KOPT-K1 (cell line): ENCODE measurements at regions not wholly inside any gene's neighbourhood (a gene's known extent, or its start where the extent isn't known, plus 50 kb on each side); places are given as distances from the start of the nearest gene placed in this dataset.
"Not testable (repeated sequence)": the region's sequence is repeated elsewhere in the genome, so short reads cannot be mapped to it uniquely, and the experiment has no call there.

Experiments
- H3K27ac ChIP-seq: fragments of 200-600 bp; sonication (generic); 2 replicates; pipeline ENCODE4 v1.5.1; 2016; ENCODE audit warnings: antibody characterized with exemption, mild to moderate bottlenecking, low read depth, low read length; ENCODE audit not compliant: poor library complexity, severe bottlenecking
- H3K36me3 ChIP-seq: fragments of 200-600 bp; sonication (generic); 2 replicates; pipeline ENCODE4 v1.5.1; 2017; ENCODE audit warnings: antibody characterized with exemption, mild to moderate bottlenecking, low read length, moderate library complexity; ENCODE audit not compliant: insufficient read depth
- H3K9me3 ChIP-seq: fragments of 200-600 bp; sonication (generic); 2 replicates; pipeline ENCODE4 v1.5.1; 2017; ENCODE audit warnings: antibody characterized with exemption, low read length, mild to moderate bottlenecking; ENCODE audit not compliant: insufficient read depth, poor library complexity, severe bottlenecking

DNA sequence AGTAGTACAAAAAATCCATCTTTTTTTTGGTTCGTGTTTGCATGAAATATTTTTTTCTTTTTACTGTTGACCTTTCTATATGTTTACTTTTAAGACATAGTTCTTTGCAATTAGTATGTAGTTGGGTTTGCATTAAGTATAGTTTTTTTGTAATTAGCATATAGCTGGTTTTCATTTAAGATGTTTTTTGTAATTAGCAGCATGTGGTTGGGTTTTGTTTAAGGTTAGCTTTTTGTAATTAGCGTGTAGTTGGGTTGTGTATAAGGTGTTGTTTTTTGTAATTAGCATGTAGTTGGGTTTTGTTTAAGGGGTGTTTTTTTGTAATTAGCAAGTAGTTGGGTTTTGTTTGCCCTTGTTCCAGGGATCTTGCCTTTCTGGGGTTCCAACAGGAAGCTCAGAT lies 193.1 kb downstream of the LPIN1 start:
- H3K9me3 ChIP-seq: no peaks in the 10 kb centered on the region
- H3K36me3 ChIP-seq: no peaks in the 10 kb centered on the region
- H3K27ac ChIP-seq: no peak overlapping the region

DNA sequence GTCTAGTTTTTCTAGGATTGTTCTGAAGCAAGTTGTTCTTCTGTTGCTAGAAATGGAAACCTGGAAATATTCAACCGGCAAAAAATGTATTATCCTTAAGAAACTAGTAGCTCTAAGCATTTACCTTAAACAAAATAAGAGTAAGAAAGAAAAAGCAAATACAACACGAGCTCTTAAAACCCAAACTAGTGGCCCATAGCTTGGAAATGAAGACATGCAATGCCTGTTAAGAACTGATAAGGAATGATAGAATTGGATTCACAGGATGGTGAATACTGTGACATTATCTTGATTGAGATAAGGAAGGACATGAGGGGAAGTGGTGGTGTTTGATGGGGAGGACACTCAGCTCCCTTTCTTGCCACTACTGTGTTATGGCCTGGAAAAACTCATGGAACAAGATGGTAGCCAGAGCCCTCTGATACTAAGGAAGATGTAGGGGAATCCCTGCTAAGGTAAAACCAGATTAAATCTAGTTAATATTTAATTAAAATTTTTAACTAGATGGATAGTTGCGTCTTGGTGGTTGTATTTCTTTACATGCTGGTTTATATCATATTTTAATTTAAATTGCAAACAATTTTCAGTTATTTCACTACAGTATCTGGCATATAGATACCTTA lies 193.8 kb downstream of the LPIN1 start:
- Histone ChIP-seq H3K36me3 (no peaks in the 10 kb centered on the region), H3K9me3 (no peaks in the 10 kb centered on the region), H3K27ac (no peak overlapping the region)

DNA sequence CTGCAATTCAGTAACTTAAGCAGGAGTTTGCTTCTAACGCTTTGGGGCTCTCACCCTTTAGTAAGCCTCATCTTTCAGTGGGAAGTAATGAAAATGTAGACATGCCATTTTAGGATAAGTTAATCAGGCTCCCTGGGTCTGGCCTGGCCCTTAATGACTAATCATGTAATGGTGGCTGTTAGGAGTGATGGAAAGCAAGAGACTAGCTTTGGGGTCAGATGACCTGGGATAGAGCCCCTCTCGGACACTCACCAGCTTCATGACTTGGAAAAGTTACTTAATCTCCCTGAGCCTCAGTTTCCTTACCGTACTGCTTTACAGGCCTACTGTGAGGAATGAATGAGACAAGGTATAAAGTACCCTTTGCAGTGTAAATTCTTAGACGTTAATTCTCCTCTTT lies 194.4 kb downstream of the LPIN1 start:
- no peak overlapping the region for H3K27ac ChIP-seq
- no peaks in the 10 kb centered on the region for H3K9me3 ChIP-seq
- H3K36me3 ChIP-seq: no peaks in the 10 kb centered on the region

DNA sequence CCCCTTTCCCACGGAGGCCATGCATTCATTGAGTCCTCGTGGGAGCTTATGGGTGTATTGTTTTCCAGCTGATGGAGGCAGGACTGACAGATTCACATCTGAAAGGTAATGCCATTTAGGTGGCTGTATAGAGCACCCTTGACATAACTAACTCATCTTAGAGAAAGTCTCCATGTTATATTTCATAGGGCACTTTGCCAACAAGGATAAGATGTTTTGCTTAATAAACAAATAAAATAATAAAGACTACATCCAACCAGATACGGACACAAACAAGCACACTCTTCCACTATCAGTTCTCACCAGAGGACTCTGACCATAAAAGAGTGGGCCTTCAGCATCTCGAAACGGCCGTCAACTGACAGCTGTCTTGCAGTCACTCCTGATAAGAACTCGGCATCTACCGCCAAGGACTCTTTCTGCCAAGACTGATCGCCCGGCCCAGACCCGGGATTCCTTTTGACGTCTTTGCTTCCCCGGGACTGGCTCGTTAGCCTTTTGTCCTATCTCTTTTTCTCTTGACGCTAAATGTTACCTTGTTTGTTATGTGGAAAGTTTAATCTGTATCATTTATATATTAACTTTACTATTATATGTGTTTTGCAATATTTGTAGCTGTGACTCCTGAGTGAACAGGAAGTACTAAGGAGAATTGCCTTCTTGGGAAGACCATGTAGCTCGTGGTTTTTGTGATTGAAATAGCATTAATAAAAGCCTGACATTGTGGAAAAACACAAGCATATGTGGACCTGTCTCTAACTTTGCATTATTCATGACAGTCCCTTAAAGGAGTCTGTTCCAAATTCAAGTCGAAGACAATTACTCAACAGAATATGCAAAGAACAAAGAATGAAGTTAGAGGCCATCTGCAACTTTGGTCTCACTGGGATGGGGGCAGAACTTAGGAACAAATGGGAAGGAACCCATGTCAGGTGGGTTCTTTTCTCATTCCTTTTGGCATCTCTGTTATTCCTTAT lies 195.1 kb downstream of the LPIN1 start:
- H3K36me3 ChIP-seq: no peaks in the 10 kb centered on the region
- H3K9me3 ChIP-seq: no peaks in the 10 kb centered on the region

DNA sequence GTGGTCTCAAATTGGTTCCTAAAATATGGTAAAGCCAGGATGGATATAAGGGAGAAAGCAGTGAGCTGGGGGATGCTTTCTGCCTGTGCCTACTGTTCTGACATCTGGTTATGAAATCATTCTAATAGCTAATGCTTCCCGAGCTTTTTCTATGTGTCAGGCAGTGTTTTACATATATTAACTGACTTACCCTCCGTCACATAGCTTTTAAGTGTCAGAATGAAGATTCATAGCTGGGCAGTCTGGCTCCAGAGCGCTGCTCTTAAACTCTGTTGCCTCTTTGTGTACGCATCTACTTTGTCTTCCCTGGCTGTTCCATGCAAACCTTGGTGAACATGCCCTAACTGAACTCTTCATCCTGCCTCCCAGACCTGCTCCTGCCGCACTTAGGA lies 195.7 kb downstream of the LPIN1 start:
- no peak overlapping the region for H3K27ac ChIP-seq
- H3K36me3 ChIP-seq: no peaks in the 10 kb centered on the region
- no peaks in the 10 kb centered on the region for H3K9me3 ChIP-seq

More for the DNA sequence above, 195.1 kb downstream of the LPIN1 start:
- no peak overlapping the region for H3K27ac ChIP-seq

DNA sequence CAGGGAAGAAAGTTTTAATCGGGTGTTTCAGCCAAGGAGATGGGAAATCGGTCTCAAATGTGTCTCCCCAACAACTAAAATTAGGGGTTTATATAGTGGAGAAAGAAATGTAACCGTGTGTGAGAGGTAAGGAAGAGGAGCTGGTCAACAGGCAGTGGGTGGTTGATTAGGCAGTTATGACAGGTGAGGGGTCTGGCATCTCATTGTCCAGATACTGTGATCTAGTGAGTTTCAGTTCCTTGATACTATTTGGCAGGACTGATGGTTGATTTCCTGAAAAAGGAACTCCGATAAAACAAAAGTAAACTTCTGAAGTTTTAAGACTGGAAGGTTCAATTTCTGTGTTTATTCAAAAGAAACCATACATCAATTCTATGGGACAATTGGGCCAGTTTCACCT lies 197.9 kb downstream of the LPIN1 start:
- Histone ChIP-seq H3K27ac (no peak overlapping the region), H3K9me3 (no peaks in the 10 kb centered on the region), H3K36me3 (no peaks in the 10 kb centered on the region)

DNA sequence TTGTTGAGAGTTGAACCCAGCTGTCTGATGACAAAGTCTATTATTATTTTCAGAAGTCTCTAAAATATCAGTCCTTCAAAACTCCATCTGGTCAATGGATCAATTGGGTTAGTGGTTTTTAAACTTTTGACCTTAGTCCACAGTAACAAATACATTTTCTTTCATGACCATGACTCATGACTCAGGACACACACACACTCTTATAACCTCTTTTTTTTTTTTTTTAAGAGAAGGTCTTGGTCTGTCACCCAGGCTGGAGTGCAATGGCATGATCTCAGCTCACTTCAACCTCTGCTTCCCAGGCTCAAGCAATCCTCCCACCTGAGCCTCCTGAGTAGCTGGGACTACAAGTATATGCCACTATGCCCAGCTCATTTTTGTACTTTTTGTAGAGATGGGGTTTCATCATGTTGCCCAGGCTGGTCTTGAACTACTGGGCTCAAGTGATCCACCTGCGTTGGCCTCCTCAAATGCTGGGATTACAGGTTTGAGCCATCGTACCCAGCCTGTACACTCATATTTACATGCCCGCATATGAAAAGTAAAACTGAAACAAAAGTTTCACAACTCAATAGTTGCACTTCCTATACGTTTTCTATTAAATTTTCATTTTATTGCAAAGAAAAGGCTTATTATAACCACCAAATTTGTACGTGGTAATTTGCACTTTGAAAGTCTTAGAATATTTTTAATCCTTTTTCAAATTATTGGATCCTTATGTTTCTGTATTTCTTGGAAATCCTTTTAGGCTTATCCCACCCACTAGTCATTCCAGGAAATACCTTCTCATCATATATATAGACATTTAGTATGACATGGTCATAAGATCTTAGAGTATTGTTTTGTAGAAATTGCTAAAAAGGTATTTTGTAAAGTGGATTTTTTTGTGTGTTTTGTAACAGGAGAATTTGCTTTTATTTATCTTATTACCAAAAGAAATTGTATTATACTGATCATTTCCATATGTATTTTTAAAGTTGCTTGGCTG lies 199.0 kb downstream of the LPIN1 start:
- no peak overlapping the region for H3K27ac ChIP-seq
- no peaks in the 10 kb centered on the region for H3K9me3 ChIP-seq
- no peaks in the 10 kb centered on the region for H3K36me3 ChIP-seq

DNA sequence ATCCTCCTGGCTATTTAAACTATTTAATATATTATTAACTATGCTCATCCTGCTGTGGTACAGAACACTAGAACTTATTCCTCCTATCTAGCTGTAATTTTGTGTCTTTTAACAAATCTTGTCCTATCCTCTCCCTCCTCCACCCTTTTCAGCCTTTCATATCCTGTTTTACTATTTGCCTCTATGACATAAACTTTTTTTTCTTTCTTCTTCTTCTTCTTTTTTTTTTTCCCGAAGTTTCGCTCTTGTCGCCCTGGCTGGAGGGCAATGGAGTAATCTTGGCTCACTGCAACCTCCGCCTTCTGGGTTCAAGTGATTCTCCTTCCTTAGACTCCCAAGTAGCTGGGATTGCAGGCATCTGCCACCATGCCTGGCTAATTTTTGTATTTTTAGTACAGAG lies 201.5 kb downstream of the LPIN1 start:
- Histone ChIP-seq H3K9me3 (no peaks in the 10 kb centered on the region), H3K36me3 (no peaks in the 10 kb centered on the region), H3K27ac (no peak overlapping the region)

DNA sequence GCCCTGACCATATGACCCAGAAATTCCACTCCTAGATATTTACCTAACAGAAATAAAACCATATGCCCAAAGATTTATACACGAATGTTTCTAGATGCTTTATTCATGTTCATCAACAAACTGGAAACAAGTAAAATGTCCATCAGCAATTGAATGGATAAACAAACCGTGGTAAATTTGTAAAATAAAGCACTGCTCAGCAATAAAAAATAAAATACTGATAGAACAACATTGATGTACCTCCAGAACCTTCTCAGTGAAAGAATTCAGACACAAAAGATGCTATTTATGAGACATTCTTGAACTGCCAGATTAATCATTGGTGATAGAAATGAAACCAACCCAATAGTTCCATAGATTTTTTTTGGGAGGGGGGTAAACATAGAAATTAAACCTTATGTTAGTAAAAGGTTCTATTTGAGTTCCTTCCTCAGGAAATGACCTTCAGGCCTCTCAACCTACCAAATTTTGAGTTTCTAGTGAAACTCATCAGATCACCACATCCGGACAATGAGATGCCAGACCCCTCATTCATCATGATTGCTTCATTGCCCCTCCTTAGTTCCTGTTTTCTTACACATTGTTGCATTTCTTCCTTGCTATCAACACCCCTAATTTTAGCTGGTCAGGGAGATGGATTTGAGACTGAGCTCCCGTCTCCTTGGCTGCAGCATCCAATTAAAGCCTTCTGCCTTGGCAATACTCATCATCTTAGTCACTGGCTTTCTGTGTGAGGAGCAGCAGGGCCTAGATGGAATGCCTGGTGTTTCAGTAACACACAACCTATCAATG lies 203.5 kb downstream of the LPIN1 start:
- H3K36me3 ChIP-seq: no peaks in the 10 kb centered on the region
- no peaks in the 10 kb centered on the region for H3K9me3 ChIP-seq
- no peak overlapping the region for H3K27ac ChIP-seq

DNA sequence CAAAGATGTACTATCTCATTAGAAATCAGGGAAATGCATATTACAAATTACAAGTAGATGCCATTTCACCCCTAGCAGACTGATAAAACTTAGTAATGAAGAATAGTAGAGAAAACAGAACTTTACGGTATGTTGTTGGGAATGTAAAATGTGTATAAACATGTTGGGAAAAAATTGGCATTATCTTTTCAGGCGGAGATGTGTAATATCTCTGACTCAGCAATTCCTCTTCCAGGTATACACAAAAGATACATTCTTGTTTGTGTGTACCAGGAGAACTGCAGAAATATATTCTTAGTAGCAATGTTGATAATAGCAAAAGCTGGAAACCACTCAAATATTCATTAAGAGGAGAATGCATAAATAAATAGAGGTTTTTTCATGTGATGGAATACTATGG lies 204.5 kb downstream of the LPIN1 start:
- no peaks in the 10 kb centered on the region for H3K36me3 ChIP-seq
- H3K9me3 ChIP-seq: no peaks in the 10 kb centered on the region
- H3K27ac ChIP-seq: no peak overlapping the region

DNA sequence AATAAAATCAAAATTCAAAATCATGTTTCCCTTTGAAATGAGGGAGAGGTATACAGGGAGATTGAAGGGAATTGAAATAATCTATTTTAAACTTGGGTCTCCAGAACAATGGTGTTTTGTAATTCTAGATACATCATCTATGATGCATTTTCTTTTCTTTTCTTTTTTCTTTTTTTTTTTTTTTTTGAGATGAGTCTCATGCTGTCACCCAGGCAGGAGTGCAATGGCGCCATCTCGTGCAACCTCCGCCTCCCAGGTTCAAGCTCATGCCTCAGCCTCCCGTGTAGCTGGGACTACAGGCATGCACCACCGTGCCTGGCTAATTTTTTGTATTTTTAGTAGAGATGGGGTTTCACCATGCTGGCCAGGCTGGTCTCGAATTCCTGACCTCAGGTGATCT lies 205.1 kb downstream of the LPIN1 start:
- H3K9me3 ChIP-seq, H3K27ac ChIP-seq, H3K36me3 ChIP-seq: not testable (repeated sequence)

DNA sequence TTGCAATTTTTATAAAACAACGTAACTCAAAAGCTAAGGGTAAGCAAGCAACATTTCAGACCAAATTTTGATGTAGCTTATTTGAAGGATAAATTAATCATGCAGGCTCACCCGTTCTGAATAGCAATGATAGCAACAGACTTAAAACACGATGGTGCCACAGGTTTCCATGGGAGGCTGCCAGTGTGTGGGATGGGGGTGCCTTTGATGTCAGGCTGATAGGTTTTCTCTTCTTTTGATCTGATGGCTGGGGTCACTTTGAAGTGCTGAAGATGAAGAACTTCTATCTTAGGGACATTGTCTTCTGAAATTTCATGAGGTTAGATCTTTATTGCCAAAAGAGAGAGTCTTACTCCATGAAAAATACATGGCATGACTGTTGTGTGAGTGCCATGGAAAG lies 206.8 kb downstream of the LPIN1 start:
- H3K36me3 ChIP-seq: no peaks in the 10 kb centered on the region
- H3K9me3 ChIP-seq: no peaks in the 10 kb centered on the region
- H3K27ac ChIP-seq: no peak overlapping the region

DNA sequence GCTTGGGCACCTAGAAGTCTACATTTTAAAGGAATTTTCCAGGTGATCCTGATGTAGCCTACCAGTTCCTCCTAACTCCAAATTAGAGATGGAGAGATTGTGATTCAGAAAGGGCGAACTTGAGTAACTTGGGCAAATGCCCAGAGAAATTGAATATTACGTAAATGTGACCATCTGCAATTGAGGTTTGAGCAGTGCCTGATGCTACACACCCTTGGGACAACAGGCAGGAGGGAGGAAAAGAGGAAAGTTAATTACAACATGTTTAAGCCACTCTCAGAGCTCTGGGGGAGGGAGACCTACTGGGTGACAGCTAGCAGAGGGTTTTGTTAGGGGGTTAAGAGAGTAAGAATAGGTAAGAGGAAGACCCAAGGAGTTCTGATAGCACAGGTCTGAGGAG lies 208.9 kb downstream of the LPIN1 start:
- H3K36me3 ChIP-seq: no peaks in the 10 kb centered on the region
- no peaks in the 10 kb centered on the region for H3K9me3 ChIP-seq
- no peak overlapping the region for H3K27ac ChIP-seq

DNA sequence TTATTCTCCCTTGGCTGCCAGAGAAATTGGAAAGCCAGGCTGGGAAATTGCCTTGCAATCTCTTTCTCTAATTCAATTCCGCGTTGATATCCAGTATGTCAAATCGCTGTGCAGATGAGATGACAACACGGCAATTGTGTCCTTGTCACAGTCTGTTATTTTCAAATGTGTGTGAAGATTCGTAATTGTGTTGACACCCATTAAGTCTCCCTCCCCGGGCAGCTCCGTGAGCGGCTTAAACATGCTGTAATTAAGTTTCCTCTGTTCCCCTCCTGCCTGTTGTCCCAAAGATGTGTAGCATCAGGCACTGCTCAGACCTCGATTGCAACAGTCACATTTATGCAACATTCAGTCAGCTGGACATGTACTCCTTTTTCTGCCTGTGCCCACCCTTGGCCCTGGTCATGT lies 209.5 kb downstream of the LPIN1 start:
- Histone ChIP-seq H3K27ac (no peak overlapping the region), H3K9me3 (no peaks in the 10 kb centered on the region), H3K36me3 (no peaks in the 10 kb centered on the region)
